ENCODE measurements at regions not wholly inside any gene's neighbourhood (a gene's known extent, or its start where the extent isn't known, plus 50 kb on each side); places are given as distances from the start of the nearest gene placed in this dataset.

DNA sequence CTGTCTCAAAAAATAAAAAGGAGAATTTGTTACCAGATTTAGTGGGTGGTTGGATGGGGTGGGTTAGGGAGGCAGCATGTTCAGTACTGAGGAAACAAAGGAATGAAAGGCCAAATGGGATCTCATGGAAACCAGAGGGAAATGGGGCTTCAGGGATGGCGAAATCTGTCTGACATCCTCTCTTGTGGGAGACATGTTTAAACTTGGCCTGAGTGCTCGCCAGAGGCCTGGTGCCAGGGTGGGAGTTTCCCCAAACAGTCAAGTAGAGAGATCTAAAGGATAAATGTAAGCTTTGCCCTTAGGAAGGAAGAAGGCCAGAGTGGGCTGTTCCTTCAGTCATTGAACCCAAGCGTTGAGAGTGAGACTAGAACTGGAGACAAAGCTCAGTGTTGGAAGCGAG is 61.9 kb upstream of the AKIRIN2 start:
- no peak overlapping the region for H3K9ac ChIP-seq (ENCODE audit: low read depth, low read length)
- H3K4me3 ChIP-seq (ENCODE audit: low read depth in 1 of 2, low read length in 2 of 2) = no peak overlapping the region
- ATAC-seq (ENCODE audit: insufficient read depth, low read depth) (no peak), DNase-seq (no peak)
- H3K27ac ChIP-seq (ENCODE audit: low read length) = no peak overlapping the region
- H3K4me1 ChIP-seq (ENCODE audit: insufficient read depth, low read length) = no peaks in the 10 kb centered on the region
- H3K79me2 ChIP-seq (ENCODE audit: insufficient read depth, low read length) = no peaks in the 10 kb centered on the region
- no peak overlapping the region for H2AFZ ChIP-seq (ENCODE audit: low read depth, low read length)
- H3K27me3 ChIP-seq (ENCODE audit: insufficient read depth, low read length, poor library complexity) = no peaks in the 10 kb centered on the region
- TF ChIP-seq, protein P1, sequence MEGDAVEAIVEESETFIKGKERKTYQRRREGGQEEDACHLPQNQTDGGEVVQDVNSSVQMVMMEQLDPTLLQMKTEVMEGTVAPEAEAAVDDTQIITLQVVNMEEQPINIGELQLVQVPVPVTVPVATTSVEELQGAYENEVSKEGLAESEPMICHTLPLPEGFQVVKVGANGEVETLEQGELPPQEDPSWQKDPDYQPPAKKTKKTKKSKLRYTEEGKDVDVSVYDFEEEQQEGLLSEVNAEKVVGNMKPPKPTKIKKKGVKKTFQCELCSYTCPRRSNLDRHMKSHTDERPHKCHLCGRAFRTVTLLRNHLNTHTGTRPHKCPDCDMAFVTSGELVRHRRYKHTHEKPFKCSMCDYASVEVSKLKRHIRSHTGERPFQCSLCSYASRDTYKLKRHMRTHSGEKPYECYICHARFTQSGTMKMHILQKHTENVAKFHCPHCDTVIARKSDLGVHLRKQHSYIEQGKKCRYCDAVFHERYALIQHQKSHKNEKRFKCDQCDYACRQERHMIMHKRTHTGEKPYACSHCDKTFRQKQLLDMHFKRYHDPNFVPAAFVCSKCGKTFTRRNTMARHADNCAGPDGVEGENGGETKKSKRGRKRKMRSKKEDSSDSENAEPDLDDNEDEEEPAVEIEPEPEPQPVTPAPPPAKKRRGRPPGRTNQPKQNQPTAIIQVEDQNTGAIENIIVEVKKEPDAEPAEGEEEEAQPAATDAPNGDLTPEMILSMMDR (IDR thresholded peaks at IDR 0.05; ENCODE audit: borderline replicate concordance, extremely low read depth, low read length, poor library complexity, severe bottlenecking) = no peak
- TF ChIP-seq EZH2 (IDR thresholded peaks at IDR 0.05; ENCODE audit: borderline replicate concordance, low read depth, low read length, severe bottlenecking) = no peak
- H4K20me1 ChIP-seq (ENCODE audit: insufficient read depth, low read length) = no peaks in the 10 kb centered on the region
- H3K4me2 ChIP-seq (ENCODE audit: insufficient read depth, low read length) = no peak overlapping the region
- no peaks in the 10 kb centered on the region for H3K36me3 ChIP-seq (ENCODE audit: insufficient read depth, low read length)
- H3K9me3 ChIP-seq (ENCODE audit: insufficient read depth, low read length, severe bottlenecking) = no peaks in the 10 kb centered on the region

DNA sequence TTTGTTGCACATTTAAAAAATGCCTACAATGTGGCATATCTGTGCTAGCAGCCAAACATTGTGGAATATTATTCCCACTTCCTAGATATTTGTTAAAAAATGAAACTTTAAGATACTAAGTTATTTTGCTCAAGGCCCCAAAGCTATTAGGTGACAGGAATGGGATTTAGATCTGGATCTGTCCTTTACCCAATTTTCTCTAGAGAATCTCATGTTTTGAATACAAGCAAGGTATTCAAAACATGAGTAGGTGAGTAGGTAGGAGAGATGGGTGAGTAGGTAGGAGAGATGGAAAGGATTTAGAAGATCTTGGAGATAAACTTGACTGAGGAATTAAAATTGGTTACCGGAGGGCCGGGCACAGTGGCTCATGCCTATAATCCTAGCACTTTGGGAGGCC is 61.2 kb upstream of the AKIRIN2 start:
- Histone ChIP-seq H3K36me3 (ENCODE audit: insufficient read depth, low read length) (no peaks in the 10 kb centered on the region), H3K4me2 (ENCODE audit: insufficient read depth, low read length) (no peak overlapping the region), H3K9ac (ENCODE audit: low read depth, low read length) (no peak overlapping the region), H3K9me3 (ENCODE audit: insufficient read depth, low read length, severe bottlenecking) (no peaks in the 10 kb centered on the region), H3K79me2 (ENCODE audit: insufficient read depth, low read length) (no peaks in the 10 kb centered on the region), H3K27me3 (ENCODE audit: insufficient read depth, low read length, poor library complexity) (no peaks in the 10 kb centered on the region), H3K27ac (ENCODE audit: low read length) (no peak overlapping the region), H3K4me3 (ENCODE audit: low read depth in 1 of 2, low read length in 2 of 2) (no peak overlapping the region), H2AFZ (ENCODE audit: low read depth, low read length) (no peak overlapping the region), H4K20me1 (ENCODE audit: insufficient read depth, low read length) (no peaks in the 10 kb centered on the region), H3K4me1 (ENCODE audit: insufficient read depth, low read length) (no peaks in the 10 kb centered on the region)
- TF ChIP-seq, protein P1 (IDR thresholded peaks at IDR 0.05; ENCODE audit: borderline replicate concordance, extremely low read depth, low read length, poor library complexity, severe bottlenecking) = no peak
- no peak for TF ChIP-seq EZH2 (IDR thresholded peaks at IDR 0.05; ENCODE audit: borderline replicate concordance, low read depth, low read length, severe bottlenecking)
- ATAC-seq (ENCODE audit: insufficient read depth, low read depth) (no peak), DNase-seq (no peak)

DNA sequence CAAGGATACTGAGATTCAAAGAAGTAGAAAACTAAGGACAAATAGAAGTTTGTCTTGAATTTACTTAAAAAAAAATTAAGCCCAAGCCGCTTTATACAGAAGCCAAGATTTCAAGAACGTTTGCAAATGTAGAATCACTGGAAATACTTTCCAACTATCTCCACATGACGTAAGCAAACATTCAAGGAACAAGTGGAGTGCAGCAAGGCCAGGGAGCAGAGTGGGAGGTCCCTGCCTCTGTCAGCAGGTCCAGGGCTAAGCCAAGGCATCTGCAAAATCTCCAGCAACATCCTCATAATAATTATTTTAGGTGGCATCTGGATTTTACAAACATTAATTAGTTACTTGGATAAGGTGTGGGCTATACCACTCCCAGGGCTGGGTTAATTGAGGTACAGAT is 60.1 kb upstream of the AKIRIN2 start:
- H3K4me1 ChIP-seq (ENCODE audit: insufficient read depth, low read length) = no peaks in the 10 kb centered on the region
- no peaks in the 10 kb centered on the region for H3K27me3 ChIP-seq (ENCODE audit: insufficient read depth, low read length, poor library complexity)
- no peaks in the 10 kb centered on the region for H3K9me3 ChIP-seq (ENCODE audit: insufficient read depth, low read length, severe bottlenecking)
- no peaks in the 10 kb centered on the region for H3K79me2 ChIP-seq (ENCODE audit: insufficient read depth, low read length)
- no peaks in the 10 kb centered on the region for H4K20me1 ChIP-seq (ENCODE audit: insufficient read depth, low read length)
- TF ChIP-seq, protein P1 (IDR thresholded peaks at IDR 0.05; ENCODE audit: borderline replicate concordance, extremely low read depth, low read length, poor library complexity, severe bottlenecking) = no peak
- TF ChIP-seq EZH2 (IDR thresholded peaks at IDR 0.05; ENCODE audit: borderline replicate concordance, low read depth, low read length, severe bottlenecking) = no peak
- H2AFZ ChIP-seq (ENCODE audit: low read depth, low read length) = no peak overlapping the region
- H3K36me3 ChIP-seq (ENCODE audit: insufficient read depth, low read length) = no peaks in the 10 kb centered on the region
- DNase-seq (no peak), ATAC-seq (ENCODE audit: insufficient read depth, low read depth) (no peak)
- no peak overlapping the region for H3K4me2 ChIP-seq (ENCODE audit: insufficient read depth, low read length)
- H3K4me3 ChIP-seq (ENCODE audit: low read depth in 1 of 2, low read length in 2 of 2) = no peak overlapping the region
- H3K9ac ChIP-seq (ENCODE audit: low read depth, low read length) = no peak overlapping the region
- no peak overlapping the region for H3K27ac ChIP-seq (ENCODE audit: low read length)

DNA sequence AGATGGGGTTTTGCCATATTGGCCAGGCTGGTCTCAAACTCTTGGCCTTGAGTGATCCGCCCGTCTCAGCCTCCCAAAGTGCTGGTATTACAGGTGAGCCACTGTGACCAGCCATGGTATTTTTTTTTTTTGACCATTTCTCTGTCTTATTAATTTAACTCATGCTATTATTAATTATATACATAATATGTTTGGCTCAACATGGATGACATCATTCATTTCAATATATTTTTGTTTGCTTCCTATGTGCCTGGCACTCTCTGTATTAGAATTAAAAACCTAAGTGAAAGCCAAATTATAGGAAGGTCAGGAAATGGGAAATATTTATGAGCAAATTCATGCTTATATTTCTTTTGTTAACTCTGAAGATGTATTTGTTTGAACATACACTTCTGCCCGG is 55.8 kb upstream of the AKIRIN2 start:
- Histone ChIP-seq H3K27me3 (ENCODE audit: insufficient read depth, low read length, poor library complexity) (no peaks in the 10 kb centered on the region), H2AFZ (ENCODE audit: low read depth, low read length) (no peak overlapping the region)

More for the DNA sequence above, 55.8 kb upstream of the AKIRIN2 start:
- Histone ChIP-seq H3K27ac (ENCODE audit: low read length) (no peak overlapping the region), H3K4me1 (ENCODE audit: insufficient read depth, low read length) (no peaks in the 10 kb centered on the region), H3K4me2 (ENCODE audit: insufficient read depth, low read length) (no peak overlapping the region), H3K79me2 (ENCODE audit: insufficient read depth, low read length) (no peaks in the 10 kb centered on the region), H4K20me1 (ENCODE audit: insufficient read depth, low read length) (no peaks in the 10 kb centered on the region), H3K4me3 (ENCODE audit: low read depth in 1 of 2, low read length in 2 of 2) (no peak overlapping the region), H3K9me3 (ENCODE audit: insufficient read depth, low read length, severe bottlenecking) (no peaks in the 10 kb centered on the region), H3K9ac (ENCODE audit: low read depth, low read length) (no peak overlapping the region), H3K36me3 (ENCODE audit: insufficient read depth, low read length) (no peaks in the 10 kb centered on the region)
- DNase-seq (no peak), ATAC-seq (ENCODE audit: insufficient read depth, low read depth) (no peak)
- no peak for TF ChIP-seq EZH2 (IDR thresholded peaks at IDR 0.05; ENCODE audit: borderline replicate concordance, low read depth, low read length, severe bottlenecking)
- TF ChIP-seq, protein P1 (IDR thresholded peaks at IDR 0.05; ENCODE audit: borderline replicate concordance, extremely low read depth, low read length, poor library complexity, severe bottlenecking) = no peak

Measured in DND-41 (cell line).